ENCODE measurements at regions not wholly inside any gene's neighbourhood (a gene's known extent, or its start where the extent isn't known, plus 50 kb on each side); places are given as distances from the start of the nearest gene placed in this dataset.

- TF ChIP-seq, protein P1, sequence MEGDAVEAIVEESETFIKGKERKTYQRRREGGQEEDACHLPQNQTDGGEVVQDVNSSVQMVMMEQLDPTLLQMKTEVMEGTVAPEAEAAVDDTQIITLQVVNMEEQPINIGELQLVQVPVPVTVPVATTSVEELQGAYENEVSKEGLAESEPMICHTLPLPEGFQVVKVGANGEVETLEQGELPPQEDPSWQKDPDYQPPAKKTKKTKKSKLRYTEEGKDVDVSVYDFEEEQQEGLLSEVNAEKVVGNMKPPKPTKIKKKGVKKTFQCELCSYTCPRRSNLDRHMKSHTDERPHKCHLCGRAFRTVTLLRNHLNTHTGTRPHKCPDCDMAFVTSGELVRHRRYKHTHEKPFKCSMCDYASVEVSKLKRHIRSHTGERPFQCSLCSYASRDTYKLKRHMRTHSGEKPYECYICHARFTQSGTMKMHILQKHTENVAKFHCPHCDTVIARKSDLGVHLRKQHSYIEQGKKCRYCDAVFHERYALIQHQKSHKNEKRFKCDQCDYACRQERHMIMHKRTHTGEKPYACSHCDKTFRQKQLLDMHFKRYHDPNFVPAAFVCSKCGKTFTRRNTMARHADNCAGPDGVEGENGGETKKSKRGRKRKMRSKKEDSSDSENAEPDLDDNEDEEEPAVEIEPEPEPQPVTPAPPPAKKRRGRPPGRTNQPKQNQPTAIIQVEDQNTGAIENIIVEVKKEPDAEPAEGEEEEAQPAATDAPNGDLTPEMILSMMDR (IDR thresholded peaks at IDR 0.05), result no peak
- no peak for TF ChIP-seq POLR2A (IDR thresholded peaks at IDR 0.05)
Measured at GRCh38 chr10:2936816-2937215, 130.5 kb upstream of the PFKP start.

Measured in right lobe of liver (tissue), 4 donors.